GM18519 (cell line): ENCODE measurements at regions not wholly inside any gene's neighbourhood (a gene's known extent, or its start where the extent isn't known, plus 50 kb on each side); places are given as distances from the start of the nearest gene placed in this dataset.

Experiments used
- ATAC-seq: cut with Tn5 transposase; IDR thresholded peaks from one replicate; pipeline ENCODE4 v1.9.1; 2021; ENCODE audit warnings: mild to moderate bottlenecking, moderate library complexity; ENCODE audit not compliant: unreplicated experiment, low FRiP score

GRCh38 chr14:84792722-84793410, 737.1 kb upstream of the FLRT2 start:
- no peak for ATAC-seq

- ATAC-seq = no peak
These were observed 732.6 kb upstream of the FLRT2 start for GRCh38 chr14:84797326-84797725.

- ATAC-seq = no peak
These were observed 725.5 kb upstream of the FLRT2 start for GRCh38 chr14:84804468-84804867.

GRCh38 chr14:84804895-84805294, 725.0 kb upstream of the FLRT2 start:
- ATAC-seq = no peak

- no peak for ATAC-seq
These were observed 723.8 kb upstream of the FLRT2 start for GRCh38 chr14:84806181-84806580.

GRCh38 chr14:84806622-84807021, 723.3 kb upstream of the FLRT2 start:
- no peak for ATAC-seq

GRCh38 chr14:84807673-84808072, 722.3 kb upstream of the FLRT2 start:
- no peak for ATAC-seq

GRCh38 chr14:84809158-84809557, 720.8 kb upstream of the FLRT2 start:
- no peak for ATAC-seq

GRCh38 chr14:84814391-84814790, 715.6 kb upstream of the FLRT2 start:
- no peak for ATAC-seq

- no peak for ATAC-seq
These were observed 710.4 kb upstream of the FLRT2 start for GRCh38 chr14:84819528-84819927.

- ATAC-seq = no peak
These were observed 704.3 kb upstream of the FLRT2 start for GRCh38 chr14:84825481-84826251.

GRCh38 chr14:84826294-84826693, 703.6 kb upstream of the FLRT2 start:
- ATAC-seq = no peak

- no peak for ATAC-seq
These were observed 679.3 kb upstream of the FLRT2 start for GRCh38 chr14:84850595-84850994.

GRCh38 chr14:84856751-84857534, 673.0 kb upstream of the FLRT2 start:
- ATAC-seq = no peak

- no peak for ATAC-seq
These were observed 672.4 kb upstream of the FLRT2 start for GRCh38 chr14:84857571-84857970.

GRCh38 chr14:84859116-84859515, 670.8 kb upstream of the FLRT2 start:
- no peak for ATAC-seq

- no peak for ATAC-seq
These were observed 665.2 kb upstream of the FLRT2 start for GRCh38 chr14:84864548-84865271.

GRCh38 chr14:84871734-84872133, 658.2 kb upstream of the FLRT2 start:
- ATAC-seq = no peak

- ATAC-seq = no peak
These were observed 655.5 kb upstream of the FLRT2 start for GRCh38 chr14:84874436-84874835.

GRCh38 chr14:84877061-84877460, 652.9 kb upstream of the FLRT2 start:
- no peak for ATAC-seq

- ATAC-seq = no peak
These were observed 647.1 kb upstream of the FLRT2 start for GRCh38 chr14:84882830-84883229.
